DND-41 (cell line): ENCODE measurements at regions not wholly inside any gene's neighbourhood (a gene's known extent, or its start where the extent isn't known, plus 50 kb on each side); places are given as distances from the start of the nearest gene placed in this dataset.
"Not testable (repeated sequence)": the region's sequence is repeated elsewhere in the genome, so short reads cannot be mapped to it uniquely, and the experiment has no call there.

Source experiments
- CTCF ChIP-seq: IDR thresholded peaks from 2 replicates; pipeline ENCODE4 v1.5.1; 2012; ENCODE audit warnings: borderline replicate concordance, low read length, moderate library complexity, mild to moderate bottlenecking; ENCODE audit not compliant: poor library complexity, severe bottlenecking; ENCODE audit errors: extremely low read depth
- EZH2 ChIP-seq: IDR thresholded peaks from 3 replicates; pipeline ENCODE4 v1.6.1; 2012; ENCODE audit warnings: borderline replicate concordance, low read depth, mild to moderate bottlenecking, moderate library complexity, low read length, inconsistent platforms; ENCODE audit not compliant: severe bottlenecking

- not testable (repeated sequence) for TF ChIP-seq EZH2, CTCF
Measured at GRCh38 chrX:106275172-106275571, 107.1 kb downstream of the PWWP3B start.
